ENCODE measurements at regions not wholly inside any gene's neighbourhood (a gene's known extent, or its start where the extent isn't known, plus 50 kb on each side); places are given as distances from the start of the nearest gene placed in this dataset.

DNA sequence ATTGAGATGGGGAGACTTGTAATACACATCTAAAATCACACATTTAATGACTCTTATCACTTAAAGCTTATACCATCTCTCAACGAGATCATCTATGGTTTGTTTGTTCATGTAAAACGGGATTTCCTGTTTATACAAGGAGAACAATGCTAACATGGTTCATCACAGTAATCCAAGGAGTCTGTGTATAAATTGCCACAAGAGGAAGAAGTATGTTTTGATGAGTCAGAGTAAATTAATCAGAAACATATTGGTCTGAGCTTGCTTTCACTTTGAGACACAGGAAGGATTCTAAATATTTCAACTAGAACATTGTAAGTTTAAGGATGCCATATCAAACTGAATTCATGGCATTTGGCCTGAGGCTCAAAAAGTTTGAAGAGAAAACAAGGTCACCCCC is 594.1 kb downstream of the GLUD2 start:
- TF ChIP-seq, protein P1, sequence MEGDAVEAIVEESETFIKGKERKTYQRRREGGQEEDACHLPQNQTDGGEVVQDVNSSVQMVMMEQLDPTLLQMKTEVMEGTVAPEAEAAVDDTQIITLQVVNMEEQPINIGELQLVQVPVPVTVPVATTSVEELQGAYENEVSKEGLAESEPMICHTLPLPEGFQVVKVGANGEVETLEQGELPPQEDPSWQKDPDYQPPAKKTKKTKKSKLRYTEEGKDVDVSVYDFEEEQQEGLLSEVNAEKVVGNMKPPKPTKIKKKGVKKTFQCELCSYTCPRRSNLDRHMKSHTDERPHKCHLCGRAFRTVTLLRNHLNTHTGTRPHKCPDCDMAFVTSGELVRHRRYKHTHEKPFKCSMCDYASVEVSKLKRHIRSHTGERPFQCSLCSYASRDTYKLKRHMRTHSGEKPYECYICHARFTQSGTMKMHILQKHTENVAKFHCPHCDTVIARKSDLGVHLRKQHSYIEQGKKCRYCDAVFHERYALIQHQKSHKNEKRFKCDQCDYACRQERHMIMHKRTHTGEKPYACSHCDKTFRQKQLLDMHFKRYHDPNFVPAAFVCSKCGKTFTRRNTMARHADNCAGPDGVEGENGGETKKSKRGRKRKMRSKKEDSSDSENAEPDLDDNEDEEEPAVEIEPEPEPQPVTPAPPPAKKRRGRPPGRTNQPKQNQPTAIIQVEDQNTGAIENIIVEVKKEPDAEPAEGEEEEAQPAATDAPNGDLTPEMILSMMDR (IDR thresholded peaks at IDR 0.05; ENCODE audit: low read length): no peak
- no peak for TF ChIP-seq EZH2phosphoT487 (IDR thresholded peaks at IDR 0.05; ENCODE audit: low read length)
